ENCODE measurements at regions not wholly inside any gene's neighbourhood (a gene's known extent, or its start where the extent isn't known, plus 50 kb on each side); places are given as distances from the start of the nearest gene placed in this dataset.
A peak's percentile ranks its signal among the peaks of the same experiment; 100 is the strongest.
"Not testable (repeated sequence)": the region's sequence is repeated elsewhere in the genome, so short reads cannot be mapped to it uniquely, and the experiment has no call there.

GRCh38 chr2:176569574-176569973, 300.3 kb downstream of the MTX2 start:
- no peak for DNase-seq (ENCODE audit: low read depth, low spot score)

DNA sequence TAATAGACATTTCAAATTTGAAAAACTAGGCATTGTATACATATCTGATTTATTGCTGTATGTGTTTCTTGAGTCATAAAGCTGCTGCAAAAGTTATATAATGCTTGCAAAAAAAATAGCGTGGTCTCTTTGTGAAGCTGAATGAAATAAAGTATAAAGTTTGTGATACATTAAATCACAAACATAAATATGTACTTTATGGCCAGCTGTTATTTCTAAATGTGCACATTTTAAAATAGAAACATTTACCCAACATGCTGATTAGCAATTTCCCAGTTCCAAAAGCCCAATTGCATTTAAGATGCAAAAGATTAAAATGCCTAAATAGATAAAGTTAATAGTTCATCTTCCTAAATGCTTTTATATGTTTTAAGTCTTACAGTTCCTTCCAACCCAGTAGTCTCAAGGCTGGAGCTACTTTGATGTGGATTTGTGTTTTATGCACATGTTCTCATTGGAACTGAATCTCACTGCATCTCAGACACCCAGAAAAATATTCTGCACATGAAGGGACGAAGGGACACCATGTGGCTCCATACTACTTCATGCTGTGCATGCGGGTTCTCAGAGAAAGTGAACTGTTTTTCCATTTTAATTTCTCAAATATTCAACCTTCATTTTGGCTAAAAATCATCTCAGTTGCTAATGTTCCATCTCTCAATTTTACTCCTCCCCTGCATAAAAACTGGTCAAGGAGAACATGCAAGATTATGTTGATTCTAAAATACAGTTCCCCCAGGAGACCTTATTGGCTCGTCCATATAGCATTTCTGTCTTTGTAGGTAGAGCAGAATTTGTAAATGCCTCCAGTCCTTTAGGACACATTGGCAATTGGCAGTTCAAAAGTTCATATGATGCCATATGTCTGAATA, 304.6 kb downstream of the MTX2 start:
- DNase-seq (ENCODE audit: low read depth, low spot score): no peak

DNA sequence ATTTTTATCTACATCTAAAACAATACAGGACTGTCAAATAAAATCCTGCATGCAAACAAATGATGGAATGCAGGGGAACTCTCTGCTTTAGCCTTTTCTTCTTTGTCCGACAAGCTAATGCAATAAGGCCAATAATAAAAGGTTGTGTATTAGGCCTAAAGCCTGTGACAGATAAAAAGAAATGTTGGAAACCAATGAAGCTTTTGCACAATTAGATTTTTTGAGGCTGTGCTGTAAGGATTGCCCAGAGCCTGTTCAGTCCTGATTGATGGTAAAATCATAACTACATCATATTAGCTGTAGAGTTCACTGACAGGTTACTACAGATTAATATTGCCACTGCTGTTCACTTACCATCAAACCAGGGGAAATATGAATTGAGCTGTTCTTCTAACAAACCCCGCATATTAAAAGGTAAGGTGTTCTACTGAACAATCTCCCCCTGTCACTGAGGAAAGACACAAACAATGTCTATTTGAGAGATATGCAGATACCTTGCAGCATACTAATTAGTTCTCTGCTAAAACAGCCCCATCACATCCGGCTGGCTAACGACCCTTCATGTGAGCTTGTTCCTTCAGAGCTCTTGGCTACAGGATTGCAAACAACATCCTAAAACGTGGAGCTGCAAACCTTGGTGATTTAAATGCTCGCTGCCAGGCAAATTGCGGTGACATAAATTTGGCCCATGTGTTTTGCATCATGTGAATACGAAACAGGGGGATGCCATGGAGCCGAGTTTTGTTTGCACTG, 305.4 kb downstream of the MTX2 start:
- DNase-seq (ENCODE audit: low read depth, low spot score): no peak

DNA sequence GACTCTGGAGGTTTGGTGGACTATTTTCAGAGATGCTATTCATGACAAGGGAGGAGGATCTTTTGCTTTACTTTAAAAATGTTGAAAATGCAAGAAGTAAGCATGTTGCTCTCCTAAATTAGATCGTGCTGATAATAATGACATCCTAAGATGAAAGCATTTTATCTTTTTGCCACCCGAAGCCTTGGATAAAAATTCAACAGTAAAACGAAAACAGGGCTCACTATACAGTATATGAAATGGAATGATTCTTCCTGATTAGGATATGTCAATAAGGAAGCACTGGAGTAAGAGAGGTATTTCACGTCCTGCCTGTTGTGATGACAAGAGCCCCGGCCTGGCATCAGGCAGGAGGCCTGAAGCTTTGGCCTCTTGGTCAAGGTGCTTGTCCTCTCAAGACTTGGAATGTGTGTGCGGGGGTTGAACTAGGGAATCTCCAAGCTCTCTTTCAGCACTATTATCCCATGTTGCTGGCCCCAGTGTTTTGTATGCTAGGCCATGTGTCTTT, 306.0 kb downstream of the MTX2 start:
- DNase-seq (ENCODE audit: low read depth, low spot score): no peak

DNA sequence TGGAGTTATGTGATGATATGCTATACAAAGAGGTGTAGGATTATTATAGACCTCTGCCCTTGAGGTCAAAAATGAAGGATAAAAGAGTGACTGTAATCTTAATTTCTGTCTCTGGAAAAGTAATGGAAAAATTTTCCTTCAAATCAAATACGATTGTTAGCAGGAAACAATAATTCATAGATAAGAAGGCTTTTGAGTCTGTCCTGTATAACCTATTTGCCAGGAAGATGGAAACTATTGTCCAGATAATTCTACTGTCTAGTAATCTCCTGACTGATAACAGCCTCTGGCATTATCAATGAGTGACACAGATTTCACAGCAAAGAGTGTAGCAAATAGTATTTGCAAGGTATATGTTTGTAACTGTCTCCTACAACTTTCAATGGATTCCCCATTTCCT, 307.8 kb downstream of the MTX2 start:
- no peak for DNase-seq (ENCODE audit: low read depth, low spot score)

GRCh38 chr2:176578292-176578691, 309.1 kb downstream of the MTX2 start:
- not testable (repeated sequence) for DNase-seq (ENCODE audit: low read depth, low spot score)

DNA sequence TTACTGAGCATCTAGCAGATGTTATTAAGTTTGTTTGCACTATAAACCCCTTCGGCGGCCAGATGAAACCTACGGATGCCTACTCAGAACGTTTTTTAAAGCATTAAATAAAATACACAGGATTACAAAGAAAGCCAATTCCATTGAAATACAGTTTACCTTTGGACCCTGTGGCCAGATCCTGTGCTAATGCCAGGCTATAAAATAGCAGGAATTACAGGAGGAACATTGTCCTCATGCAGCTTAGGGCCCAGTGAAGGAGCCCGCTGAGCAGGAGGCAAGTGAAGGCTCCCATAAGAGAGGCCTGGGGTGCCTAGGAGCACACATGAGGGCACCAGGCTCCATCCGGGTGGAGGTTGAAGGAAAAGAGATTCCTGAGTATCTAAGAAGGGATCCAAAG, 310.4 kb downstream of the MTX2 start:
- no peak for DNase-seq (ENCODE audit: low read depth, low spot score)

- DNase-seq (ENCODE audit: low read depth, low spot score): no peak
Measured at GRCh38 chr2:176581557-176582165, 312.4 kb downstream of the MTX2 start.

DNA sequence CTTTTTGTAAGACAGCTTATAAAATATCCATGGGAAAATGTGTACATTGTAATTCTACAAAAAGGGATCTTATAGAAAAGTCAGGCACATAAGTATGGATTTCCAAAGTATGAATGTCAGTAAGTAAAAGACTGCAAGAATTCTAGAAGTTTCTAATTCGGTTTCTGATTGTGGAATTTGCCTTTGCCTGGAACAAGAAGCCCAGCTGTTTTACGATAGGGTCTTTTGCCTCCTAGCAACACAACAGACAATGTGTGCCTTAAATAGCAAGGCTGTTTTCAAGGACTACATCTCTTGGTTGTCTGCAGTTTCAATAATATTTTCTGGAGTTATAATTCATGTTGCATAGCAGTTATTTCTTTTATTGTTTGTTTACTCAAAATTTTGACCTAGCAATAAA, 312.9 kb downstream of the MTX2 start:
- no peak for DNase-seq (ENCODE audit: low read depth, low spot score)

DNA sequence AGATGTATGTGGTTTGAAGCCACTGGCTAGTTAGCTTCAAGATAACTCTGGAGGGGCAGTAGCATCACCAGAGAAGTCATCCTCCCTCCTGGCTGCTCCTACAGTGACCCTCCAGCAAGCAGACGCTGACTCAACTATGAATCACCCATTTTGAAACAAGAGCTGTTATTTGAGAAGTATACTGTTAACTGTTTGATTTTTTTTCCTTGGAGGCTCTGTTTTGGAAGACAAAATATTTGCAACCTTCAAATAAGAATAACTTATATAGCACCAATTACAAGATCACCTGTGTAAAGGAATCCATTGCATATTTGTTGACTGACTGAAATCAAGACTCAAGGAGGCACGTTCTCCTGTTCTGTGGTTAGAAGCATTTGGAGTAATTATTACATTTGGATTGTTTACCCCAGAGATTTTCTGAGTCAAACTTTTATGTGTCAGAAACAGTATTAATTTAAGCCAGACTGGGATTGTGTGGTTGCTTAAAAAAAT, 313.8 kb downstream of the MTX2 start:
- DNase-seq (ENCODE audit: low read depth, low spot score): peak; percentile 15

- DNase-seq (ENCODE audit: low read depth, low spot score): no peak
Measured at GRCh38 chr2:176583607-176584006, 314.4 kb downstream of the MTX2 start.

DNA sequence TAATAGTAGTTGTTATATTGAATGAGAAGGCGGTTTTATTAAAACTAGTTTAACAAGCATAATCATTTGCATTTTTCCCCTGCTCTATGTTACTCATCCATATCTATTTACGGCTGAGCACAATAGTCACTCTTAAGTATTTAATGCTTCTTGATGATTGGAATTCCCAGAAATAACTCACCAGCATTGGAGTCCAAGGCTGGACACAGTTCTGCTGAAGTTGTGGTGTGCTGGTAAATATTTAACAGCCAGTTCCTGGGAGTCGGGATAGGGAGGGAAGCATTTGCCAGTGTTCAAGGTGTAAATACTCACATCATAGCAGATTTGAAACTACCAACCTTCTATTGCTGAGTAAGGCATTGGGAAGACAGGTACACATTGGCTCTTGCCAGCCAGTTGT, 315.1 kb downstream of the MTX2 start:
- DNase-seq (ENCODE audit: low read depth, low spot score): no peak

GRCh38 chr2:176585291-176585690, 316.0 kb downstream of the MTX2 start:
- no peak for DNase-seq (ENCODE audit: low read depth, low spot score)

GRCh38 chr2:176585791-176586190, 316.5 kb downstream of the MTX2 start:
- DNase-seq (ENCODE audit: low read depth, low spot score): no peak

GRCh38 chr2:176589287-176589686, 320.0 kb downstream of the MTX2 start:
- no peak for DNase-seq (ENCODE audit: low read depth, low spot score)

- no peak for DNase-seq (ENCODE audit: low read depth, low spot score)
Measured at GRCh38 chr2:176589825-176590440, 320.7 kb downstream of the MTX2 start.

DNA sequence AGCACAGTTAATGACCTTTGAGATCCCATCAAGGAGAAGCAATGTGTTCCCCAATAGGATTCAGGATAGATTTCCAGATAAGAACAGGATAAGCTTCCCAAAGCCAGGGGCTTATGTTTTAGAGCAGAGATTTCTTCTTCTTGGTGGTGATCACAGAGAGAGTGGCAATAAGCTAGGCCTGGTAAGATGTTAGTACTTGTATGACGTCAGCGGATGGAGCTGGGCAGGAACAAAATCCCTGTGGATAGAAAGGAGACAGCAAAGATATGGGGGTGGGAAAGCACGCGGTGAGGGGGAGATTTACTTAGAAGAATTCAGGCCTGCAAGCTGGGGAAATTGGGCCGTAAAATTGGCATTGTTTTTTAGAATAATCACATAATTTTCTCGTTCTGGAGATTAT, 323.0 kb downstream of the MTX2 start:
- no peak for DNase-seq (ENCODE audit: low read depth, low spot score)

GRCh38 chr2:176595986-176596385, 326.7 kb downstream of the MTX2 start:
- DNase-seq (ENCODE audit: low read depth, low spot score): no peak

DNA sequence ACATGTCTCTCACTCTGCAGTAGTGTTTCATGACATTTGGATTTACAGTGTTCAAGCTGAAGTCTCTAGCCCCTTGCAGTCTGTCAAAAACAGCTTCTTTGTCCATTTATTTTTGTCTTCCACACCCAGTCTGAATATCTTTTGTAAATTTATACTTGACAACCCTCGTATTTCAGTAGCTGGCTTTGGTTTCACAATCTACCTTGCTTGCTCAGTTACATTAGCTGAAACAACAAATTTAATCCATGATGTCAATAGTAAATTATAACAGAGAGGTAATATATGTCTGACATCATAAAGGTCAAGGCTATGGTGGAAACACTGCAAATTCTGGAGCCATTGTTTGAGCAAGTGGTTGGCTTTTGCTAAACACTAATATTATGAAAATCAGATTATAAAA, 328.7 kb downstream of the MTX2 start:
- DNase-seq (ENCODE audit: low read depth, low spot score): no peak

- DNase-seq (ENCODE audit: low read depth, low spot score): no peak
Measured at GRCh38 chr2:176598351-176598750, 329.1 kb downstream of the MTX2 start.

DNA sequence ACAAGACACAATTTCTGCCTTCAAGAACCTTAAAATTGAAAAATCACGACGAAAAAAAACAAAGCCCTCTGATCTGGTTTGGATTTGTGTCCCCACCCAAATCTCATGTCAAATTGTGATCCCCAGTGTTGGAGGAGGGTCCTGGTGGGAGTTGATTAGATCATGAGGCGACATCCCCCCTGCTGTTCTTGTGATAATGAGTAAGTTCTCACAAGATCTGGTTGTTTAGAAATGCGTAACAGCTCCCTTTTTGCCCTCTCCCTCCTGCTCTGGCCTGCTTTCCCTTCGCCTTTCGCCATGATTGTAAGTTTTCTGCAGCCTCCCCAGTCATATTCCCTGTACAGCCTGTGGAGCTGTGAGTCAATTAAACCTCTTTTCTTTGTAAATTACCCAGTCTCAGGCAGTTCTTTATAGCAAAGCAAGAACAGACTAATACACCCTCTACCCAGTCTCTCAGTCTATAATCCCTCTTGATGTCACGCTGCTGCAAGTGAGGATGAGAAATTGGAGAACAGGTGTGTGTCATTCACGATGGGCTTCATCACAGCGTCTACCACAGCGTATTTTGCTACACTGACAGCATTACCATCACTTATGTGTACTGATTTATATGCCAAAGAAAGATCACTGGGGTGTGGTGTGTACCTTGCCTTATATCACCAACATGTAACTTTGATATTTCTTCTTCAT, 330.7 kb downstream of the MTX2 start:
- no peak for DNase-seq (ENCODE audit: low read depth, low spot score)
